Esophagus muscularis mucosa (tissue), 4 donors: ENCODE measurements at regions not wholly inside any gene's neighbourhood (a gene's known extent, or its start where the extent isn't known, plus 50 kb on each side); places are given as distances from the start of the nearest gene placed in this dataset.

Source experiments
- DNase-seq: peaks from one replicate; pipeline ENCODE4 v3.0.0-alpha.2; 2017; ENCODE audit errors: extremely low spot score
- H3K27ac ChIP-seq, 4 donors: fragments of 200-600 bp; sonication (generic); replicated peaks in 1 of 4; 1 replicate in 3 of 4; 2 replicates in 1 of 4; pipeline ENCODE4 v1.5.1; 2016 to 2019; ENCODE audit warnings: mild to moderate bottlenecking in 1 of 4
- H3K27me3 ChIP-seq, 4 donors: fragments of 200-600 bp; sonication (generic); one replicate each; pipeline versions ENCODE4 v1.5.1 to v1.6.0; 2016 to 2019
- H3K36me3 ChIP-seq, 4 donors: fragments of 200-600 bp; sonication (generic); one replicate each; pipeline ENCODE4 v1.5.1; 2016 to 2019
- H3K4me1 ChIP-seq, 4 donors: fragments of 200-600 bp; sonication (generic); one replicate each; pipeline ENCODE4 v1.5.1; 2016 to 2019
- H3K4me3 ChIP-seq, 4 donors: fragments of 200-600 bp; sonication (generic); 1 replicate in 2 of 4; 2 replicates in 2 of 4; pipeline ENCODE4 v1.5.1; 2016 to 2019; ENCODE audit warnings: mild to moderate bottlenecking in 4 of 4, moderate library complexity in 1 of 4
- H3K9me3 ChIP-seq, 4 donors: fragments of 200-600 bp; sonication (generic); 1 replicate in 3 of 4; 2 replicates in 1 of 4; pipeline ENCODE4 v1.5.1; 2016 to 2019
- EP300 ChIP-seq: sonication (generic); formaldehyde crosslinking; IDR thresholded peaks from one replicate; pipeline ENCODE4 v1.6.1; 2017; ENCODE audit warnings: antibody characterized with exemption
- POLR2A ChIP-seq: fragments of 450-650 bp; IDR thresholded peaks from one replicate; pipeline ENCODE4 v1.6.1; 2017; ENCODE audit warnings: antibody characterized with exemption, moderate library complexity, mild to moderate bottlenecking, low read depth
- POLR2AphosphoS5 ChIP-seq, 2 donors: sonication (generic); formaldehyde crosslinking; IDR thresholded peaks; one replicate each; pipeline ENCODE4 v1.6.1; 2017; ENCODE audit warnings: antibody characterized with exemption in 2 of 2
- WGBS: methylation state at CpG from one replicate; pipeline ENCODE4 v1.1.5; 2018; 5-methylcytosine and 5-hydroxymethylcytosine counted together
- intact Hi-C: fragments of 100-400 bp; cut with DNase I; formaldehyde crosslinking; loops from one replicate; pipeline ENCODE4 v1.15.1; 2023
- TF ChIP-seq, protein P1 (sequence below), 3 experiments: fragments of 200-600 bp in 2 of 3; fragments of 450-650 bp in 1 of 3; sonication (generic) in 2 of 3; IDR thresholded peaks; one replicate each; pipeline ENCODE4 v1.5.1; 2017 to 2019; ENCODE audit warnings: antibody characterized with exemption in 3 of 3, mild to moderate bottlenecking in 2 of 3, moderate library complexity in 1 of 3

GRCh38 chr6:28721372-28721771 is 195.7 kb downstream of the GPX5 start:
- H3K4me3 ChIP-seq, result no peak overlapping the region
- TF ChIP-seq POLR2A (no peak), EP300 (no peak), POLR2AphosphoS5 (IDR thresholded peaks at IDR 0.05) (no peak)
- TF ChIP-seq, protein P1, sequence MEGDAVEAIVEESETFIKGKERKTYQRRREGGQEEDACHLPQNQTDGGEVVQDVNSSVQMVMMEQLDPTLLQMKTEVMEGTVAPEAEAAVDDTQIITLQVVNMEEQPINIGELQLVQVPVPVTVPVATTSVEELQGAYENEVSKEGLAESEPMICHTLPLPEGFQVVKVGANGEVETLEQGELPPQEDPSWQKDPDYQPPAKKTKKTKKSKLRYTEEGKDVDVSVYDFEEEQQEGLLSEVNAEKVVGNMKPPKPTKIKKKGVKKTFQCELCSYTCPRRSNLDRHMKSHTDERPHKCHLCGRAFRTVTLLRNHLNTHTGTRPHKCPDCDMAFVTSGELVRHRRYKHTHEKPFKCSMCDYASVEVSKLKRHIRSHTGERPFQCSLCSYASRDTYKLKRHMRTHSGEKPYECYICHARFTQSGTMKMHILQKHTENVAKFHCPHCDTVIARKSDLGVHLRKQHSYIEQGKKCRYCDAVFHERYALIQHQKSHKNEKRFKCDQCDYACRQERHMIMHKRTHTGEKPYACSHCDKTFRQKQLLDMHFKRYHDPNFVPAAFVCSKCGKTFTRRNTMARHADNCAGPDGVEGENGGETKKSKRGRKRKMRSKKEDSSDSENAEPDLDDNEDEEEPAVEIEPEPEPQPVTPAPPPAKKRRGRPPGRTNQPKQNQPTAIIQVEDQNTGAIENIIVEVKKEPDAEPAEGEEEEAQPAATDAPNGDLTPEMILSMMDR (IDR thresholded peaks at IDR 0.05), result no peak
- no peak for DNase-seq
- no peaks in the 10 kb centered on the region for H3K9me3 ChIP-seq
- intact Hi-C loops, result no loop called here
- no peak overlapping the region for H3K27ac ChIP-seq
- no peaks in the 10 kb centered on the region for H3K36me3 ChIP-seq
- peaks cover 0 to 87% (median 2%) of the 10 kb centered on the region in 4 donors for H3K27me3 ChIP-seq
- no peaks in the 10 kb centered on the region for H3K4me1 ChIP-seq
- WGBS, result 90% methylated on average over 2 of the region's 2 CpGs

DNA sequence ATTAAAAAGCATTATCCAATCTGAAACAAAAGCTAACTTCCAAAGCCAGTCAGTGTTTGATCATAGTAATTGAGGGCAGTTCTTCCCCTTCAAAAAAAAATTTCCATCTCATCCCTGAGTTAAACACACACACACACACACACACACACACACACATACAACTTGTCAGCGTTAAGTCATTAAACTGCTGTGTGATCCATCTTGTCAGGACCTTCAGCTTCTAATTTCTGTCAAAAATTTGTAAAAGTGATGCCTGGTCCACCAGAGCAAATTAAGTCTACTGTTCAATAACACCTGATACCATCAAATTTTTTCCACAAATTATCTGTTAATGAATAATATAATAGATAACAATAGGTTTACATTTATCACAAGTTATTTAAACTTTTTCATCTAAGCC is 198.7 kb downstream of the GPX5 start:
- no peak overlapping the region for H3K4me3 ChIP-seq
- peaks cover 0 to 3% (median 0%) of the 10 kb centered on the region in 4 donors for H3K9me3 ChIP-seq
- H3K4me1 ChIP-seq, result peaks cover 5 to 9% (median 7%) of the 10 kb centered on the region in 4 donors
- WGBS, result 57% methylated on average over 1 of the region's 1 CpG
- H3K27ac ChIP-seq, result no peak overlapping the region
- H3K27me3 ChIP-seq, result peaks cover 0 to 89% (median 6%) of the 10 kb centered on the region in 4 donors
- H3K36me3 ChIP-seq, result no peaks in the 10 kb centered on the region
- peak; percentile 17 for DNase-seq
- intact Hi-C loops, result no loop called here
- TF ChIP-seq POLR2AphosphoS5 (IDR thresholded peaks at IDR 0.05) (no peak), POLR2A (no peak), EP300 (no peak)
- TF ChIP-seq, protein P1 (IDR thresholded peaks at IDR 0.05), result no peak

DNA sequence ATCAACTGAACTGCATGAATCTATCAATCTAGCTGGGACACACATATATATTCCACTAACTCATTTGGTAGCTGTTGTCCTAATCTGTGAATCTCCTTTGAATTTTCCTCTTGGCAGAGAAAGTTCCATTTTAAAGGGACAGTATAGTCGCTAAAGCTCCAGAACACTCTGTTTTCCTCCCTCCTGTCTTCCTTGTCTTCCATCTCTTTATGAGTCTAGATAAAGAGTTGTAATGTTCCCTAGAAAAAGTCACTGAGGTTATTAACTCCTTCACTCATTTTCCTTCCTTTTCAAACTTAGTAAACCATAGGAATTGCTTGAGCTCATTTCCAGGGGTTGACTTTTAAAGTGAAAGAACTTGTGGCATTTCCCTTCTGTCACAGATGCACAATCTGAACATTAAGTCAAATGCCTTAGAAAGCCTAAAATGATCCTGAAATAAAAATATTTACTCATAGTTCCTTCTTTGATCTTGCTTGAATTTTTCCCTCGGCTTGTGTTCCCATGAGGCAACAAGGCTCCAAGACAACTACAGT is 198.4 kb downstream of the TRIM27 start:
- TF ChIP-seq POLR2A, result no peak
- no peak for TF ChIP-seq EP300
- no peak for TF ChIP-seq POLR2AphosphoS5 (IDR thresholded peaks at IDR 0.05)
- TF ChIP-seq, protein P1 (IDR thresholded peaks at IDR 0.05), result no peak
- intact Hi-C loops, result no loop called here
- Histone ChIP-seq H3K4me3 (no peak overlapping the region), H3K4me1 (peaks cover 5 to 10% (median 8%) of the 10 kb centered on the region in 4 donors), H3K36me3 (no peaks in the 10 kb centered on the region), H3K27me3 (peaks cover 0 to 89% (median 6%) of the 10 kb centered on the region in 4 donors), H3K9me3 (peaks cover 0 to 7% (median 2%) of the 10 kb centered on the region in 4 donors), H3K27ac (no peak overlapping the region)
- DNase-seq, result no peak
- WGBS, result 63% methylated on average over 2 of the region's 2 CpGs

DNA sequence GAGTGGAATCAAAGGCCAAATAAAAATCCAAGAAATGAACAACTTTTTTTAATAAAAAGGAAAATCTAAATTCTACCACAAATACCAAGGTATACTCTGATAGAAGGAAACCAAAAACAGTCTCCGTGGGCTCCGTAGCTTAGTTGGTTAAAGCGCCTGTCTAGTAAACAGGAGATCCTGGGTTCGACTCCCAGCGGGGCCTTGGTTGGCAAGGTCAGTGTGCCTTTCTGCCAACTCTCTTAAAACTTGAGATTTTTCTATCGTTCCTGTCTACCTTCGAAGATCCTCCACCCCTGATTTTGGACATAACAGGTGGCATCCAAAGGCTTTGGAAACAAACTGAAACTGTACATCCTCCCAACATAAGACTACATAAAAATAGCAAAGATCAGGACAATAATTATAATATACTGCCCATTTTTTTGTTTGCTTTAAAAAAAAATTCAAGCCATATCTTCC is 197.9 kb downstream of the TRIM27 start:
- peaks cover 5 to 10% (median 8%) of the 10 kb centered on the region in 4 donors for H3K4me1 ChIP-seq
- H3K36me3 ChIP-seq, result no peaks in the 10 kb centered on the region
- TF ChIP-seq EP300 (no peak), POLR2AphosphoS5 (IDR thresholded peaks at IDR 0.05) (no peak), POLR2A (no peak)
- TF ChIP-seq, protein P1 (IDR thresholded peaks at IDR 0.05), result no peak
- no peak overlapping the region for H3K4me3 ChIP-seq
- intact Hi-C loops, result no loop called here
- H3K9me3 ChIP-seq, result peaks cover 0 to 7% (median 2%) of the 10 kb centered on the region in 4 donors
- peak; percentile 14 for DNase-seq
- 25% methylated on average over 7 of the region's 7 CpGs for WGBS
- H3K27me3 ChIP-seq, result peaks cover 0 to 89% (median 6%) of the 10 kb centered on the region in 4 donors
- no peak overlapping the region for H3K27ac ChIP-seq
